Hepatocyte (in vitro differentiated cells): ENCODE measurements at regions not wholly inside any gene's neighbourhood (a gene's known extent, or its start where the extent isn't known, plus 50 kb on each side); places are given as distances from the start of the nearest gene placed in this dataset.

Source experiments
- DNase-seq: peaks from one replicate; pipeline ENCODE4 v3.0.0-alpha.2; 2016; ENCODE audit warnings: low spot score
- H2AFZ ChIP-seq: fragments of 200-600 bp; sonication (generic); 2 replicates; pipeline ENCODE4 v1.6.0; 2016; ENCODE audit warnings: antibody characterized with exemption, mild to moderate bottlenecking
- H3K27ac ChIP-seq: fragments of 200-600 bp; sonication (generic); 2 replicates; pipeline ENCODE4 v1.5.1; 2016; ENCODE audit warnings: mild to moderate bottlenecking
- H3K27me3 ChIP-seq: fragments of 200-600 bp; sonication (generic); 2 replicates; pipeline ENCODE4 v1.6.1; 2016
- H3K36me3 ChIP-seq: fragments of 200-600 bp; sonication (generic); replicated peaks from 2 replicates; pipeline ENCODE4 v1.5.1; 2016; ENCODE audit warnings: low read depth; ENCODE audit not compliant: insufficient read depth
- H3K4me1 ChIP-seq: fragments of 200-600 bp; sonication (generic); 2 replicates; pipeline ENCODE4 v1.5.1; 2016; ENCODE audit warnings: mild to moderate bottlenecking, moderate library complexity; ENCODE audit not compliant: insufficient read depth
- H3K4me2 ChIP-seq: fragments of 200-600 bp; sonication (generic); 2 replicates; pipeline ENCODE4 v1.6.0; 2016
- H3K4me3 ChIP-seq: fragments of 200-600 bp; sonication (generic); 2 replicates; pipeline ENCODE4 v1.5.1; 2016; ENCODE audit warnings: mild to moderate bottlenecking
- H3K79me2 ChIP-seq: fragments of 200-600 bp; sonication (generic); 2 replicates; pipeline ENCODE4 v1.6.0; 2017; ENCODE audit warnings: mild to moderate bottlenecking
- H3K9me2 ChIP-seq: fragments of 200-600 bp; sonication (generic); replicated peaks from 2 replicates; pipeline ENCODE4 v1.6.0; 2017; ENCODE audit warnings: mild to moderate bottlenecking; ENCODE audit not compliant: insufficient read depth
- H3K9me3 ChIP-seq: fragments of 200-600 bp; sonication (generic); 2 replicates; pipeline ENCODE4 v1.5.1; 2016; ENCODE audit warnings: low read depth, mild to moderate bottlenecking
- H4K20me1 ChIP-seq: fragments of 200-600 bp; sonication (generic); 2 replicates; pipeline ENCODE4 v1.6.0; 2016; ENCODE audit warnings: mild to moderate bottlenecking; ENCODE audit not compliant: insufficient read depth, poor library complexity, severe bottlenecking
- CTCF ChIP-seq: fragments of 200-600 bp; sonication (generic); IDR thresholded peaks from 2 replicates; pipeline ENCODE4 v1.5.1; 2016; ENCODE audit warnings: antibody characterized with exemption, mild to moderate bottlenecking; ENCODE audit not compliant: poor library complexity
- EZH2 ChIP-seq: fragments of 200-600 bp; sonication (generic); IDR thresholded peaks from 2 replicates; pipeline ENCODE4 v1.6.1; 2016; ENCODE audit warnings: antibody characterized with exemption, mild to moderate bottlenecking, borderline replicate concordance
- EZH2phosphoT487 ChIP-seq: fragments of 200-600 bp; sonication (generic); IDR thresholded peaks from one replicate; pipeline ENCODE4 v1.6.1; 2018; ENCODE audit warnings: antibody characterized with exemption, mild to moderate bottlenecking, low read depth, moderate library complexity; ENCODE audit not compliant: unreplicated experiment, severe bottlenecking
- WGBS: methylation state at CpG from one replicate; pipeline ENCODE4 v1.1.6; 2016; ENCODE audit warnings: low lambda C conversion rate; ENCODE audit errors: missing lambda C conversion rate; 5-methylcytosine and 5-hydroxymethylcytosine counted together

- H3K79me2 ChIP-seq: no peaks in the 10 kb centered on the region
- no peaks in the 10 kb centered on the region for H4K20me1 ChIP-seq
- peaks cover 6% of the 10 kb centered on the region for H3K4me1 ChIP-seq
- H3K36me3 ChIP-seq: no peaks in the 10 kb centered on the region
- no peaks in the 10 kb centered on the region for H3K9me3 ChIP-seq
- H3K4me3 ChIP-seq: no peak overlapping the region
- H3K9me2 ChIP-seq: no peaks in the 10 kb centered on the region
- no peak overlapping the region for H2AFZ ChIP-seq
- H3K27me3 ChIP-seq: no peaks in the 10 kb centered on the region
- no peak overlapping the region for H3K27ac ChIP-seq
- no peak for TF ChIP-seq EZH2
- TF ChIP-seq EZH2phosphoT487: no peak
- TF ChIP-seq CTCF: no peak
- no peak overlapping the region for H3K4me2 ChIP-seq
- DNase-seq: no peak
These were observed 189.8 kb upstream of the ATP11B start for GRCh38 chr3:182603501-182603900.

- no peak for TF ChIP-seq EZH2
- no peak for TF ChIP-seq EZH2phosphoT487
- no peak for TF ChIP-seq CTCF
- H3K36me3 ChIP-seq: no peaks in the 10 kb centered on the region
- no peak overlapping the region for H3K4me3 ChIP-seq
- peaks cover 12% of the 10 kb centered on the region for H3K4me1 ChIP-seq
- no peaks in the 10 kb centered on the region for H3K9me2 ChIP-seq
- no peak overlapping the region for H2AFZ ChIP-seq
- no peaks in the 10 kb centered on the region for H3K27me3 ChIP-seq
- no peak for DNase-seq
- H3K27ac ChIP-seq: peak overlapping the region; percentile 47
- no peak overlapping the region for H3K4me2 ChIP-seq
- no peaks in the 10 kb centered on the region for H3K9me3 ChIP-seq
- no peaks in the 10 kb centered on the region for H3K79me2 ChIP-seq
- H4K20me1 ChIP-seq: no peaks in the 10 kb centered on the region
- 80% methylated on average over 5 of the region's 5 CpGs for WGBS
These were observed 187.3 kb upstream of the ATP11B start for GRCh38 chr3:182605882-182606611.

- no peaks in the 10 kb centered on the region for H4K20me1 ChIP-seq
- H2AFZ ChIP-seq: no peak overlapping the region
- no peak overlapping the region for H3K27ac ChIP-seq
- H3K36me3 ChIP-seq: no peaks in the 10 kb centered on the region
- no peaks in the 10 kb centered on the region for H3K9me3 ChIP-seq
- H3K79me2 ChIP-seq: no peaks in the 10 kb centered on the region
- no peaks in the 10 kb centered on the region for H3K9me2 ChIP-seq
- H3K4me1 ChIP-seq: peaks cover 12% of the 10 kb centered on the region
- WGBS: 34% methylated on average over 2 of the region's 2 CpGs
- H3K4me3 ChIP-seq: no peak overlapping the region
- H3K27me3 ChIP-seq: no peaks in the 10 kb centered on the region
- no peak overlapping the region for H3K4me2 ChIP-seq
- TF ChIP-seq CTCF (no peak), EZH2phosphoT487 (no peak), EZH2 (no peak)
- peak; percentile 17 for DNase-seq
These were observed 186.3 kb upstream of the ATP11B start for GRCh38 chr3:182606905-182607504.
